ENCODE measurements at regions not wholly inside any gene's neighbourhood (a gene's known extent, or its start where the extent isn't known, plus 50 kb on each side); places are given as distances from the start of the nearest gene placed in this dataset.

DNA sequence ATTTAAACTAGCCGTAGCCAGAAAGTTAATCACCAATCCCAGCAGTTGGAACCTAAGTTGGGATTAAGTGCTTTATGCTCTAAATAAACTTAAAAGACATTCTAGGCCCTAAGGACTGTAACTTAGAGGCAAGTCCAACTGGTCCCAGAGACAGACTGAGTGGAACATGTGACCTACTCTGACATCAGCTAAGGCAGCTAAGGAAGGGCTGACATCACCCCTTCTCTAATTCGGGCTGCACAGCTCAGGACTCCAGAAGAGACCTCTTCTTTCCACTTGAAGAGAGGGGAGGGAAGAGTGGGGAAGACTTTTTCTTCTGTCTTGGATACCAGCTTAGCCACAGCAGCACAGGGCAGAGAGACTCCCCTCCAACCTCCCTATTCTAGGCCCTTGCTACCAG is 565.2 kb downstream of the CDH8 start:
- peaks cover 12% of the 10 kb centered on the region for H3K9me3 Mint-ChIP-seq
- TF ChIP-seq, protein P1, sequence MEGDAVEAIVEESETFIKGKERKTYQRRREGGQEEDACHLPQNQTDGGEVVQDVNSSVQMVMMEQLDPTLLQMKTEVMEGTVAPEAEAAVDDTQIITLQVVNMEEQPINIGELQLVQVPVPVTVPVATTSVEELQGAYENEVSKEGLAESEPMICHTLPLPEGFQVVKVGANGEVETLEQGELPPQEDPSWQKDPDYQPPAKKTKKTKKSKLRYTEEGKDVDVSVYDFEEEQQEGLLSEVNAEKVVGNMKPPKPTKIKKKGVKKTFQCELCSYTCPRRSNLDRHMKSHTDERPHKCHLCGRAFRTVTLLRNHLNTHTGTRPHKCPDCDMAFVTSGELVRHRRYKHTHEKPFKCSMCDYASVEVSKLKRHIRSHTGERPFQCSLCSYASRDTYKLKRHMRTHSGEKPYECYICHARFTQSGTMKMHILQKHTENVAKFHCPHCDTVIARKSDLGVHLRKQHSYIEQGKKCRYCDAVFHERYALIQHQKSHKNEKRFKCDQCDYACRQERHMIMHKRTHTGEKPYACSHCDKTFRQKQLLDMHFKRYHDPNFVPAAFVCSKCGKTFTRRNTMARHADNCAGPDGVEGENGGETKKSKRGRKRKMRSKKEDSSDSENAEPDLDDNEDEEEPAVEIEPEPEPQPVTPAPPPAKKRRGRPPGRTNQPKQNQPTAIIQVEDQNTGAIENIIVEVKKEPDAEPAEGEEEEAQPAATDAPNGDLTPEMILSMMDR (IDR thresholded peaks at IDR 0.05) = no peak
- ATAC-seq (ENCODE audit: low read depth) = no peak
- H3K4me3 Mint-ChIP-seq = no peak overlapping the region
- CTCF ChIA-PET = no interaction called here
- no peak for DNase-seq
- no peaks in the 10 kb centered on the region for H3K27me3 Mint-ChIP-seq
- H3K4me1 Mint-ChIP-seq = no peaks in the 10 kb centered on the region
- intact Hi-C loops (cut with micrococcal nuclease) = no loop called here
- POLR2A ChIA-PET = no interaction called here
- H3K36me3 Mint-ChIP-seq (ENCODE audit: low read depth) = no peaks in the 10 kb centered on the region
- no peak overlapping the region for H3K27ac Mint-ChIP-seq

DNA sequence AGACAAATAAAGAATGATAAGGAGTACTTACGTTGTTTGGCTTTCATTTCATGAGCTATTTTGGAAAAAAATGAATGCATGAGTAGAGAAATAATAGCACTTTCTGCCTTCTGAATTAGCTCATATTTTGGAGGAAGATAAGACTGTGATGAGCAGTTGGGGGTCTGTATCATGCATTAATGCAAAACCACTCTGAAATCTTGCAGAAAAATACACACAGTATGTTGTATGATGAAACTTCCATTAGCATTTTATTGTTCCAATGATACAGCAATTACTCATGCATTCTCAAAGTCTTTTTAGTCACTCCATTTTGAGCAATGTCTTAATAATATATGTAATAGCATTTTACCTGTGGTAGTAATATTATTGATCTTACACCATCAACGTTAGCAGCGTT is 571.0 kb downstream of the CDH8 start:
- H3K4me3 Mint-ChIP-seq = no peak overlapping the region
- DNase-seq (no peak), ATAC-seq (ENCODE audit: low read depth) (no peak)
- intact Hi-C loops (cut with micrococcal nuclease) = no loop called here
- no peaks in the 10 kb centered on the region for H3K4me1 Mint-ChIP-seq
- no peaks in the 10 kb centered on the region for H3K36me3 Mint-ChIP-seq (ENCODE audit: low read depth)
- no peak overlapping the region for H3K27ac Mint-ChIP-seq
- POLR2A ChIA-PET = no interaction called here
- H3K27me3 Mint-ChIP-seq = no peaks in the 10 kb centered on the region
- CTCF ChIA-PET = no interaction called here
- H3K9me3 Mint-ChIP-seq = peaks cover 6% of the 10 kb centered on the region
- TF ChIP-seq, protein P1 (IDR thresholded peaks at IDR 0.05) = no peak

DNA sequence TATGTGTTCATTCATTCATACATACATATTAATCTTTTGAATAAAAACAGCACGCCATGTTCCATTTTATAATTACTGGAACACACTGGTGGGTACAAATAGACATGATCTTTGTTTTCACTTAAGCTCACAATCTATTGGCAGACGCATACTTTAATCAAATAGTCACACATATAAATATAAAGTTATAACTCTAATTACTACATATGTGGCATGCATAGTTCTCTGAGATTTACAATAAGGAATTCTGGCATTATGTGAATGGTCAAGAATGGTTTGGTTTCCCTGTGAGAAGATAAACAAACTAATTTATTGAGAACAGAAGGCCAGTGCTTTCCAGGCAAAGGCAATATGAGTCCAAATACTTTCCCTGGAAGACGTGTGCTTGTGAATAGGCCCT is 576.2 kb downstream of the CDH8 start:
- Mint-ChIP-seq H3K27ac (no peak overlapping the region), H3K36me3 (ENCODE audit: low read depth) (no peaks in the 10 kb centered on the region), H3K9me3 (peaks cover 10% of the 10 kb centered on the region), H3K27me3 (no peaks in the 10 kb centered on the region), H3K4me1 (no peaks in the 10 kb centered on the region), H3K4me3 (no peak overlapping the region)
- intact Hi-C loops (cut with micrococcal nuclease) = no loop called here
- ChIA-PET CTCF (no interaction called here), POLR2A (no interaction called here)
- no peak for ATAC-seq (ENCODE audit: low read depth)
- TF ChIP-seq, protein P1 (IDR thresholded peaks at IDR 0.05) = no peak
- no peak for DNase-seq

GRCh38 chr16:61435346-61435745 is 600.9 kb downstream of the CDH8 start:
- H3K27me3 Mint-ChIP-seq = no peaks in the 10 kb centered on the region
- no peaks in the 10 kb centered on the region for H3K36me3 Mint-ChIP-seq (ENCODE audit: low read depth)
- ATAC-seq (ENCODE audit: low read depth) = no peak
- no peaks in the 10 kb centered on the region for H3K4me1 Mint-ChIP-seq
- POLR2A ChIA-PET = no interaction called here
- intact Hi-C loops (cut with micrococcal nuclease) = no loop called here
- H3K27ac Mint-ChIP-seq = no peak overlapping the region
- H3K9me3 Mint-ChIP-seq = peaks cover 4% of the 10 kb centered on the region
- CTCF ChIA-PET = no interaction called here
- DNase-seq = no peak
- no peak overlapping the region for H3K4me3 Mint-ChIP-seq
- TF ChIP-seq, protein P1 (IDR thresholded peaks at IDR 0.05) = no peak

DNA sequence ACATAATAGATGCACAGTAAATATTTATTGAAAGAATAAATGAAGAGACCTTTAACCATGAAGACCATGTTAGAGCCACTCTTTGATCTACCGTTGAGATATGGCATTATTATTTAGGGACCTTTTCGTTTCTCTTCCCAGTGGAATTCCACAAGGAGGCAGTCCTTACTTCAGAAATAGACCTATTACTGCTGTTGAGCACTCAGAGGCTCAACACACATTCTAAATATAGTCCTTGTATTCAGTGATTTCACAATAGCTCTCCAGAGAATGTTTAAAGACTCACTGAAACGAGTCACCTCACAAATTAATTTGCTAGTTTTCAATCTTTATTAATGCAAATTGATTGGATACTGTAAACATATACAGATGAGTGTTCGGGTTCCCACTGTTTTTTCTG is 603.8 kb downstream of the CDH8 start:
- ChIA-PET POLR2A (no interaction called here), CTCF (no interaction called here)
- intact Hi-C loops (cut with micrococcal nuclease) = no loop called here
- H3K36me3 Mint-ChIP-seq (ENCODE audit: low read depth) = no peaks in the 10 kb centered on the region
- H3K27ac Mint-ChIP-seq = no peak overlapping the region
- no peaks in the 10 kb centered on the region for H3K27me3 Mint-ChIP-seq
- ATAC-seq (ENCODE audit: low read depth) = no peak
- TF ChIP-seq, protein P1 (IDR thresholded peaks at IDR 0.05) = no peak
- no peak overlapping the region for H3K4me3 Mint-ChIP-seq
- no peak for DNase-seq
- H3K4me1 Mint-ChIP-seq = no peaks in the 10 kb centered on the region
- peaks cover 7% of the 10 kb centered on the region for H3K9me3 Mint-ChIP-seq
